Neural cell (in vitro differentiated cells): ENCODE measurements at regions not wholly inside any gene's neighbourhood (a gene's known extent, or its start where the extent isn't known, plus 50 kb on each side); places are given as distances from the start of the nearest gene placed in this dataset.
"Not testable (repeated sequence)": the region's sequence is repeated elsewhere in the genome, so short reads cannot be mapped to it uniquely, and the experiment has no call there.

Source experiments
- H2AFZ ChIP-seq: fragments of 200-600, 300-800 bp; sonication (generic), shearing (Covaris generic); 2 replicates; pipeline ENCODE4 v1.6.0; 2014; ENCODE audit warnings: low read depth, mild to moderate bottlenecking, antibody characterized with exemption, low read length, moderate library complexity
- H3F3A ChIP-seq: fragments of 200-600 bp; shearing (Covaris generic); 2 replicates; pipeline ENCODE4 v1.6.1; 2016; ENCODE audit warnings: mild to moderate bottlenecking, moderate library complexity, mixed read lengths, antibody characterized with exemption, low read length; ENCODE audit not compliant: insufficient read depth, poor library complexity, severe bottlenecking
- H3K27ac ChIP-seq: fragments of 200-600, 300-800 bp; sonication (generic), shearing (Covaris generic); 2 replicates; pipeline ENCODE4 v1.5.1; 2014; ENCODE audit warnings: mild to moderate bottlenecking, low read length, moderate library complexity
- H3K27me3 ChIP-seq: fragments of 300-800, 200-600 bp; sonication (generic), shearing (Covaris generic); 2 replicates; pipeline ENCODE4 v1.6.0; 2014; ENCODE audit warnings: mild to moderate bottlenecking, low read depth, low read length, moderate library complexity; ENCODE audit not compliant: insufficient read depth
- H3K36me3 ChIP-seq: fragments of 300-800, 200-600 bp; sonication (generic), shearing (Covaris generic); 2 replicates; pipeline ENCODE4 v1.5.1; 2014; ENCODE audit warnings: mild to moderate bottlenecking, antibody characterized with exemption, low read length, moderate library complexity; ENCODE audit not compliant: insufficient read depth
- H3K4me2 ChIP-seq: fragments of 300-800, 200-600 bp; sonication (generic), shearing (Covaris generic); 2 replicates; pipeline ENCODE4 v1.6.0; 2014; ENCODE audit warnings: mild to moderate bottlenecking, low read length
- H3K4me3 ChIP-seq: fragments of 300-800, 200-600 bp; sonication (generic), shearing (Covaris generic); 2 replicates; pipeline ENCODE4 v1.5.1; 2014; ENCODE audit warnings: mild to moderate bottlenecking, low read length, moderate library complexity
- H3K79me2 ChIP-seq: fragments of 200-600 bp; shearing (Covaris generic); replicated peaks from 2 replicates; pipeline ENCODE4 v1.6.0; 2014; ENCODE audit warnings: mild to moderate bottlenecking, low read length, moderate library complexity; ENCODE audit not compliant: insufficient read depth
- H3K9ac ChIP-seq: fragments of 300-800, 200-600 bp; sonication (generic), shearing (Covaris generic); 2 replicates; pipeline ENCODE4 v1.6.1; 2016; ENCODE audit warnings: mild to moderate bottlenecking, low read length, mixed read lengths
- H3K9me2 ChIP-seq: fragments of 200-600 bp; shearing (Covaris generic); 2 replicates; pipeline ENCODE4 v1.6.1; 2016; ENCODE audit warnings: mild to moderate bottlenecking, low read length, mixed read lengths; ENCODE audit not compliant: insufficient read depth
- H3K9me3 ChIP-seq: fragments of 200-600, 300-800 bp; sonication (generic), shearing (Covaris generic); 2 replicates; pipeline ENCODE4 v1.6.1; 2016; ENCODE audit warnings: mild to moderate bottlenecking, mixed run types, low read length, moderate library complexity, mixed read lengths
- H4K20me1 ChIP-seq: fragments of 200-600 bp; shearing (Covaris generic); 2 replicates; pipeline ENCODE4 v1.6.1; 2016; ENCODE audit warnings: mild to moderate bottlenecking, mixed run types; ENCODE audit not compliant: insufficient read depth
- CTCF ChIP-seq: fragments of 450-650 bp; IDR thresholded peaks from 2 replicates; pipeline ENCODE4 v1.5.1; 2014; ENCODE audit warnings: antibody characterized with exemption, mild to moderate bottlenecking, moderate library complexity; ENCODE audit not compliant: poor library complexity, severe bottlenecking
- EZH2 ChIP-seq: fragments of 200-600, 300-800 bp; shearing (Covaris generic), sonication (generic); IDR thresholded peaks from 2 replicates; pipeline ENCODE4 v1.6.1; 2014; ENCODE audit warnings: antibody characterized with exemption, low read length, borderline replicate concordance, mild to moderate bottlenecking; ENCODE audit not compliant: insufficient read depth, poor library complexity, severe bottlenecking
- POLR2AphosphoS5 ChIP-seq: IDR thresholded peaks from 2 replicates; pipeline ENCODE4 v1.6.1; 2012
- REST ChIP-seq: IDR thresholded peaks from 2 replicates; pipeline ENCODE4 v1.6.1; 2012; ENCODE audit warnings: borderline replicate concordance
- TAF1 ChIP-seq: IDR thresholded peaks from 2 replicates; pipeline ENCODE4 v1.6.1; 2012; ENCODE audit warnings: low read depth

GRCh38 chr6:77263003-77263402 lies 200.3 kb downstream of the HTR1B start:
- Histone ChIP-seq H3K27ac (no peak overlapping the region), H3K27me3 (no peaks in the 10 kb centered on the region), H3K4me2 (no peak overlapping the region), H3K4me3 (no peak overlapping the region), H3K36me3 (no peaks in the 10 kb centered on the region), H2AFZ (no peak overlapping the region), H3K9me3 (no peaks in the 10 kb centered on the region), H3K9ac (no peak overlapping the region), H3K9me2 (no peaks in the 10 kb centered on the region), H4K20me1 (no peaks in the 10 kb centered on the region), H3F3A (no peaks in the 10 kb centered on the region), H3K79me2 (no peaks in the 10 kb centered on the region)
- no peak for TF ChIP-seq EZH2
- peak; percentile 51 for TF ChIP-seq POLR2AphosphoS5
- no peak for TF ChIP-seq REST

DNA sequence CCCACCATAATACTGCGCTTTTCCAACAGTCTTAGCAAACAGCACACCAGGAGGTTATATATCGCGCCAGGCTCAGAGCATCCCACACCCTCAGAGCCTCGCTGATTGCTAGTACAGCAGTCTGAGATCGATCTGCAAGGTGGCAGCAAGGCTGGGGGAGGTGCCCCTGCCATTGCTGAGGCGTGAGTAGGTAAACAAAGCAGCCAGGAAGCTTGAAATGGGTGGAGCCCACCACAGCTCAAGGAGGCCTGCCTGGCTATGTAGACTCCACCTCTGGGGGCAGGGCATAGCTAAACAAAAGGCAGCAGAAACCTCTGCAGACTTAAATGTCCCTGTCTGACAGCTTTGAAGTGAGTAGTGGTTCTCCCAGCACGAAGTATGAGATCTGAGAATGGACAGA lies 211.5 kb downstream of the HTR1B start:
- not testable (repeated sequence) for H3K27me3 ChIP-seq, H3K4me3 ChIP-seq, H4K20me1 ChIP-seq, H3K9ac ChIP-seq, H2AFZ ChIP-seq, H3F3A ChIP-seq, H3K36me3 ChIP-seq, H3K79me2 ChIP-seq, H3K4me2 ChIP-seq, H3K27ac ChIP-seq, H3K9me2 ChIP-seq, H3K9me3 ChIP-seq

GRCh38 chr6:77249560-77249959 lies 213.7 kb downstream of the HTR1B start:
- no peak overlapping the region for H3K9ac ChIP-seq
- no peaks in the 10 kb centered on the region for H3K9me2 ChIP-seq
- no peak overlapping the region for H3K4me3 ChIP-seq
- no peak overlapping the region for H2AFZ ChIP-seq
- H4K20me1 ChIP-seq: no peaks in the 10 kb centered on the region
- H3K27ac ChIP-seq: no peak overlapping the region
- no peaks in the 10 kb centered on the region for H3K9me3 ChIP-seq
- no peaks in the 10 kb centered on the region for H3K36me3 ChIP-seq
- no peaks in the 10 kb centered on the region for H3K27me3 ChIP-seq
- no peaks in the 10 kb centered on the region for H3K79me2 ChIP-seq
- H3K4me2 ChIP-seq: no peak overlapping the region
- no peaks in the 10 kb centered on the region for H3F3A ChIP-seq
- TF ChIP-seq REST: no peak
- TF ChIP-seq TAF1: no peak
- TF ChIP-seq CTCF: no peak
